Testis (tissue), 2 donors: ENCODE measurements at regions not wholly inside any gene's neighbourhood (a gene's known extent, or its start where the extent isn't known, plus 50 kb on each side); places are given as distances from the start of the nearest gene placed in this dataset.

ENCODE experiments used
- CTCF ChIP-seq, 3 experiments: fragments of 450-650 bp in 2 of 3; fragments of 200-600 bp in 1 of 3; sonication (generic) in 1 of 3; IDR thresholded peaks; one replicate each; pipeline ENCODE4 v1.5.1; 2016 to 2019; ENCODE audit warnings: antibody characterized with exemption in 3 of 3, mild to moderate bottlenecking in 2 of 3, moderate library complexity in 1 of 3
- POLR2A ChIP-seq: fragments of 450-650 bp; IDR thresholded peaks from one replicate; pipeline ENCODE4 v1.6.1; 2017; ENCODE audit warnings: antibody characterized with exemption, mild to moderate bottlenecking, moderate library complexity

GRCh38 chr9:120018037-120018436, 561.9 kb downstream of the CDK5RAP2 start:
- TF ChIP-seq CTCF (IDR thresholded peaks at IDR 0.05) (no peak), POLR2A (no peak)
